Fibroblast of skin of left quadriceps (primary cell): ENCODE measurements at regions not wholly inside any gene's neighbourhood (a gene's known extent, or its start where the extent isn't known, plus 50 kb on each side); places are given as distances from the start of the nearest gene placed in this dataset.
"Not testable (repeated sequence)": the region's sequence is repeated elsewhere in the genome, so short reads cannot be mapped to it uniquely, and the experiment has no call there.

Source experiments
- DNase-seq, 2 experiments: peaks; one replicate each; pipeline ENCODE4 v3.0.0-alpha.2; 2013; ENCODE audit warnings: low read depth in 2 of 2

DNA sequence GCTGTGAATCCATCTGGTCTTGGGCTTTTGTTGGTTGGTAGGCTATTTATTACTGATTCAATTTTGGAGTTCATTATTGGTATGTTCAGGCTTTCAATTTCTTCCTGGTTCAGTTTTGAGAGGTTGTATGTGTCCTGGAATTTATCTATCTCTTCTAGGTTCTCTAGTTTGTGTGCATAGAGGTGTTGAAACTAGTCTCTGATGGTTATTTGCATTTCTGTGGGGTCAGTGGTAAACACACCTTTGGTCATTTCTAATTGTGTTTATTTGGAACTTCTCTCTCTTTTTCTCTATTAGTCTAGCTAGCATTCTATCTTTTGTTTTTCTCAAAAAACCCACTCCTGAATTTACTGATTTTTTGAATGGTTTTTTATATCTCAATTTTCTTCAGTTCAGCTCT is 70.1 kb upstream of the IRAK1BP1 start:
- no peak for DNase-seq

DNA sequence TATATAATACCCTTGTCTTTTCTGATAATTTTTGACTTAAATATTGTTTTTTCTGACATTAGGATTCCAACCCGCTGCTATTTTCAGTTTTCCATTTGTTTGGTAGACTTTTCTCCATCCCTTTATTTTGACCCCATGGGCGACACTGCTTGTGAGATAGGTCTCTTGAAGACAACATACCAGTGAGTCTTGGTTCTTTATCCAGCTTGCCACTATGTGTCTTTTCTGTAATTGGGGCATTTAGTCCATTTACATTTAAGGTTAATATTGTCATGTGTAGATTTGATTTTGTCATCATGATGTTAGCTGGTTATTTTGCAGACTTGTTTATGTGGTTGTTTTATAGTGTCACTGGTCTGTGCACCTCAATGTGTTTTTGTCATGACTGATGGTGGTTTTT is 67.7 kb upstream of the IRAK1BP1 start:
- no peak for DNase-seq

DNA sequence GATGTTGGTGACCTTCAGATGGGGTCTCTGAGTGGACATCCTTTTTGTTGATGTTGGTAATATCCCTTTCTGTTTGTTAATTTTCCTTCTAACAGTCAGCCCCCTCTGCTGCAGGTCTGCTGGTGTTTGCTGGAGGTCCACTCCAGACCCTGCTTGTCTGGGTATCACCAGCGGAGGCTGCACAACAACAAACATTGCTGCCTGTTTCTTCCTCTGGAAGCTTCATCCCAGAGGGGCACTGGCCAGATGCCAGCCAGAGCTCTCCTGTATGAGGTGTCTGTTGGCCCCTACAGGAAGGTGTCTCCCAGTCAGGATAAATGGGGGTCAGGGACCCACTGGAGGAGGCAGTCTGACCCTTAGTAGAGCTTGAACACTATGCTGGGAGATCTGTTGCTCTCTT is 60.6 kb upstream of the IRAK1BP1 start:
- DNase-seq, result not testable (repeated sequence)

DNA sequence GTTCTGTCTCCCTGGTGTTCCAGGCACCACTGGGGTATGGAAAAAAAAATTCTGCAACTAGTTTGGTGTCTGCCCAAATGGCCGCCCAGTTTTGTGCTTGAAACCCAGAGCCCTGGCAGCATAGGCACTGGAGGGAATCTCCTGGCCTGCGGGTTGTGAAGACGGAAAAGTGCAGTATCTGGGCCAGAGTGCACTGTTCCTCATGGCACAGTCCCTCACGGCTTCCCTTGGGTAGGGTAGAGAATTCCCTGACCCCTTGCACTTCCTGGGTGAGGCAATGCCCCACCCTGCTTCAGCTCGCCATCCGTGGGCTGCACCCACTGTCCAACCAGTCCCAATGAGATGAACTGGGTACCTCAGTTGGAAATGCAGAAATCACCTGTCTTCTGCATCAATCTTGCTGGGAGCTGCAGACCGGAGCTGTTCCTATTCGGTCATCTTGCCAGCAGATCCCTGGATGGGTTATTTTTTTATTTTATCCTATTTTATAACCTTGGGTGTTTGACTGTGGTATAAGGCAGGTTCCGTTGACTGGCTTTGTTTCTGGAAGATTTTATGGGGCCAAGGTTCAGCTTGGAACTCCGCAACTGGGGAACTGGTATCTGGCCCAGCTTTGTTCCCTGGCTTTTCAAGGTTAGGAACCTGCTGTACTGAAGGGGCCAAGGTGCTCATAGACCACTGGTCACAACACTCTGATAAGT is 59.5 kb upstream of the IRAK1BP1 start:
- not testable (repeated sequence) for DNase-seq

DNA sequence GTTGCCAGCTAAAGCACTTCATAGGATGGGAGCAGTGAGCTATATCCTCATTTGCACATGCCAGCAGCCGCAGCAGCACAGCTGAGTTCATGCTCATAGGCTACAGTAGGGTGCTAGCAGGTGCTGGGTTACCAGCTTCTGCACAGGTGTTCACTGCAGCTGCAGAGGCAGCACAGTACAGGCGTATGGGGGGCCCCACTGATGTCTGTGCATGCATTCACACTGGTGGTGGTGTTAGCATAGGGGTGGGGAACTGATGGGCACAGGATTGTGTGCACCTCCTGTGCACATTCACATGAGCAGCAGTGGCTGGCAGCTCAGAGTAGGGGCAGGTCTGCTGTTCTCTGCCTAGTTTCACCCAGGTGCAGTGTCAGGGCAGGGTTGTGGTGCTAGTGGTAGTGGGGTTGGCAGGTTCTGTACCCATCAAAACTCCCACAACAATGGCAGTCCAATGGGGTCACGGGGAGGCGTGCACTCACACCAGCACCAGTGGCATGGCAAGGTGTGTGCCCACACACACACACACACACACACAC is 58.9 kb upstream of the IRAK1BP1 start:
- no peak for DNase-seq

DNA sequence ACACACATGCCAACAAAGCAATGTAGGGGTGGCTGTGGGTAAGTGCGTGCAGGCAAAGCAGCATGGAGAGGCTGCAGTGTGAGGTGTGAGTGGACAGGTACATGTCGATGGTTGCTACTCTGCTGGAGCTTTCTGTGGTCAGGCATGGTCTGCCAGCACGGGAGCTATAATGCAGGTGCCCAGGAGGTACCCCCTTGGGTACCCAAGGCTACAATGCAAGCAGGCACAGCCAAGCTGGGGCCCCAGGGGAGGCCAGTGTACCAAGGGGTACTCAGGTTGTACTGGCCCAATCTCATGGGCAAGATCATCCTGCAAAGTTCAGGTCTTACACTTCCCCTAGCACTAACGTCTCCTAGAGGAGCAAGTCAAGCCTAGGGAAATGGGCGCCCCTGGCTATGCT is 58.4 kb upstream of the IRAK1BP1 start:
- no peak for DNase-seq

DNA sequence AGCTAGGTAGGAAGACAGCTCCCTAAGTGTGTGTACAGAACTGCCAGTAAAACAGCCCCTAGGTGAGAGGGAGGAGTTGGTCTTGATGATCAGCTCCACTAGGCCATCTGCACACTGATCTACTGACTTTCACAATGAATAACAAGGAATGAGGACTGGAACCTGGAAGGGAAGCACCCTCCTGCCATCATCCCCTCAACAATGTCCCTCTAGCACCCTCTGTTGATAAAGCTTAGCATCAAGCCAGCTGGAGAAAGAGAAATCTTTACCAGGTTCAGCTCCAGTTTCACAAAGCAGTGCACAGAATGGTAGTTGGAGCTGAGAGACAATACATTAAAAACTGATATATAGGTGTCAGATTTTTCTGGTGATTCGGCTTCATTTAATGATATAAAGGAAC is 57.2 kb upstream of the IRAK1BP1 start:
- peak; percentile 35 to 37 for DNase-seq

DNA sequence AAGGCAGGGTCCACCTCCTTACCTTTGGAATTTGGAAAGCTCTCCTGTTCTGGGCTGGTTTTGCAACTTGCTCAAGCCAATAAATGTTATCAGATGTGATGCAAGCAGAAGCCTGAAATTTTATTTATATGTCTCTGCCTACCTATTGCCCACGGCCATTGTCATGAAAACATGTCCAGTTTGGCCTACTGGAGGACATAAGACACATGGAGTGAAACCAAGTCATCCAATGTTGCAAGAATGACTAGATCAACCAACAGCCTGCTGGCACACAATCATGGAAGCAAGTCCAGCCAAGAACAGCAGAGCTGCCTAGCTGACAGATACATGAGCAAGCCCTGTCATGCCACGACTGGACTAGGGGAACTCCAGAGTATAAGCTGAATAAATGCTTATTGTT is 56.7 kb upstream of the IRAK1BP1 start:
- no peak for DNase-seq
